NCI-H1105 treated with DMSO at 0.1 percent for 48 hours (cell line): ENCODE measurements at regions not wholly inside any gene's neighbourhood (a gene's known extent, or its start where the extent isn't known, plus 50 kb on each side); places are given as distances from the start of the nearest gene placed in this dataset.
"Not testable (repeated sequence)": the region's sequence is repeated elsewhere in the genome, so short reads cannot be mapped to it uniquely, and the experiment has no call there.

Source experiments
- DNase-seq: peaks from one replicate; lab custom pipeline; 2025; lab: John Stamatoyannopoulos, UW

GRCh38 chr14:71741241-71741640 lies 191.0 kb upstream of the RGS6 start:
- no peak for DNase-seq

- no peak for DNase-seq
Measured at GRCh38 chr14:71742485-71742884, 189.7 kb upstream of the RGS6 start.

GRCh38 chr14:71745072-71745471 lies 187.2 kb upstream of the RGS6 start:
- DNase-seq: no peak

DNA sequence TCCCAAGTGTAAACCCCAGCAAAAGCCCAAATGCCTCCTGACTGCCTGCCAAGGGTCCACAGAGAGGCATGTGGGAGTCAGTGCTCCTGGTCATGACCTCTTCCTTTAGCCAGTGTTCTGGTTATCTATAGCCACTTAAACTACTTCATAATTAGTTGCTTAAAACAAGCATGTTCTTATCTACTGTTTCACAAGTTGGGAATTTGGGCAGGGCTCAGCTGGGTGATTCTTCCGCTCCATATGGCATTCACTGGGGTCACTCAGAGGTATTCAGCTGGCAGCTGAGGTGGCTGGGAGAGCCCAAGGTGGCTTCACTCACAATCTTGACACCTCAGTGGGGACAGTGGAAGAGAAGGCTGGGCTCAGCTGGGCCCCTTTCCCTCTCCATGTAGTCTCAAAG lies 184.0 kb upstream of the RGS6 start:
- no peak for DNase-seq

DNA sequence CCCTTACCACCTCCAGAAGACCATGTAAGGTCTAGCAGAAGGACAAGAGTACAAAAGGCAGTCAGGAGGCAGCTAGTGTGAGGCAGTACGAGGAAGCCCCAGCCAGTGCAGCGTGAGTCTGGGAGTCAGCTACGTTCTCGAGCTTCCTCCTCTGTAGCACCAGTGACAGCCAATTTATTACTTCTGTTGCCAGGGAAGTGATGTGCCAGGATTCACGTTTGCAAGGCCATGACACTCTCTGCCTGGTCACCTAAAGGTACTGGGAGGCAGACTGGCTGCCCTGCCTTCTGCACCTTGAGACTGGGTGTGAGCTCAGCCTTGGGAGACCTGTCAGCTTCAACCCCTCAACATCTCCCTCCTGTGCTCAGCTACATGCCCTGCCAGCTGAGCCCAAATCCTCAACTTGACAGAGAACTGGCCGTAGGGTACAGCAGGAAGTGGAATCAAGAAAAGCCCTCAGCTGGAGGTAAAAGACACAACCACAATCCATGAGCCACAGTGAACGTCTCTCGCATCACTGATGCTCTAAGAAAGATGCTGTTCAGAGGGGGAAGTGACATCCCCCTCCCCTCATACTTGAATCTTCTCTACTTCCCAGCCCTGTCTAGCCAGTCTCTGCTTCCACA lies 182.5 kb upstream of the RGS6 start:
- no peak for DNase-seq

GRCh38 chr14:71751264-71751663 lies 181.0 kb upstream of the RGS6 start:
- DNase-seq: no peak

GRCh38 chr14:71752111-71752738 lies 180.0 kb upstream of the RGS6 start:
- DNase-seq: no peak

DNA sequence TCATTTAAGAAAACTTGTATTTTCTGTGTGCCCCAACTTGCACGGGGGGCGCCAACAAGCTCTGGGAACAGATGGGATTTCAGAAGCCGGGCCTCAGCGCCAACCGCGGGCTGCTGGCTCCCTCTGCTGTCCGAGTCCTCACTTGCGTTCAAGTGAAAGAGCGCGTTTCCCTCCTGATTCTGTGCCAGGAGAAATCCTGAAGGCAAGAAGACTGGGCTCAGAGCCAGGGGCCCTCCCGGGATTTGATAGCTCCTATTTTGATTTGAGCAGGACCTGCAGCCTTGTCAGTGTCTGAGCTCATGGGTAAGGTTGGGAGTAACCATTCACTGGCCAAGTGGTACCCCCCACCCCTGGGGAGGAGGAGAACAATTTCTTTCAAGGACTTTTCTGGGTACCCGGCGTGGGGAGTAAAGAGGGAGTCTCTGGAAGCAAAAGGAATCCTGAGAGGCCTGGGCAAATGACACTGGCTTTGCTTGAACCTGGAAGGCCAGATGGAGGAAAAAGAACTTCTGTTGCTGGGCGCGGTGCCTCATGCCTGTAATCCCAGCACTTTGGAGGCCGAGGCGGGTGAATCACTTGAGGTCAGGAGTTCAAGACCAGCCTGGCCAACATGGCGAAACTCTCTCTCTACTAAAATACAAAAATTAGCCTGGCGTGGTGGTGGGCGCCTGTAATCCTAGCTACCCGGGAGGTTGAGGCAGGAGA lies 179.0 kb upstream of the RGS6 start:
- DNase-seq: peak; percentile 97

DNA sequence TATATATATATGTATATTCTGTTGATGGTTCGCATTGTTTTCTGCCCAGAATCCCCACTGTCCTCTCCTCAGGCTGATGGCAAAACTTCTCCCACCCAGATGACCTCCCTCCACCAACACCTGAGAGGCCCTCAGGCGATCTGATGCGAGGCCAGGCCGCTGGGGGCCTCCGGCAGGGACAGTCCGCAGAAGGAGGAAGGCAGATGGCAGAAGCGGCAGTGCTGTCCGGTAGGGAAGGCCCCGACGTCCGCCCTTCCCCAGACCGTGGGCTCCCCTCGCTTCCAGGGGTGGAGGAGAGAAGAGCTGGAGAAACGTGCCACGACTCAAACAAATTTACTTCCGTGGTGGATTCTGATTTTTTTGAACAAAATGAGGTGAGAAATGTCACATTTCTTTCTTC lies 178.3 kb upstream of the RGS6 start:
- no peak for DNase-seq

DNA sequence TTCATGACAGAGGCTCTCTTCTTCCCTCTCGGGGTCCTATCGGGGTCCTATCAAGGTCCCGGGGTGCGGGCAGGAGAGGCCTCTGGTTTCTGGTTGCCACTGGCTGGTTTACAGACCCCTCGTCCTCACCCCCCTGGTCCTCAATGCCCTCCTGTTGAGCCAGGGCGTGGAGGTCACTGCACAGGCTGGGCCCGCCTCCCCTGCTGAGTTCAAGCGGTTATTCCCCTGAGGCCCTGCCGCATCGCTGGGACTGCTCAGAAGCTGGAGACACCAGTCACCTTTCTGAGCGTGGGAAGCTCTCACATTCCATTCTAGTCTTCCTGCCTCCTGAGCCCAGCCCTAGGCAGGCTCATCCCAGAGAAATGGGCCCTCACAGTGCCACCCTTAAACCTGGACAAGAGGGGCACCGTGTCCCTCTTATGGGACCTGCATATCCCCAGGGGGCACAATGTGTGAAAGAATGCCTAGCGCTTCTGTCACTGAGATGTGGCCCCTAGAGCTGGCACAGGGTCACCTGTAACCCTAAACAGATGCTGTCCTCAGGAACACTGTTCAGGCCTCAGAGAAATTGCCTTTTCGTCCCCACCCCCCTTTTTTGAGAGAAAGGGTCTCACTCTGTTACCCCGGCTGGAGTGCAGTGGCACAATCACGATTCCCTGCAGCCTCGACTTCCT lies 177.7 kb upstream of the RGS6 start:
- no peak for DNase-seq

- DNase-seq: no peak
Measured at GRCh38 chr14:71758229-71758951, 173.8 kb upstream of the RGS6 start.

DNA sequence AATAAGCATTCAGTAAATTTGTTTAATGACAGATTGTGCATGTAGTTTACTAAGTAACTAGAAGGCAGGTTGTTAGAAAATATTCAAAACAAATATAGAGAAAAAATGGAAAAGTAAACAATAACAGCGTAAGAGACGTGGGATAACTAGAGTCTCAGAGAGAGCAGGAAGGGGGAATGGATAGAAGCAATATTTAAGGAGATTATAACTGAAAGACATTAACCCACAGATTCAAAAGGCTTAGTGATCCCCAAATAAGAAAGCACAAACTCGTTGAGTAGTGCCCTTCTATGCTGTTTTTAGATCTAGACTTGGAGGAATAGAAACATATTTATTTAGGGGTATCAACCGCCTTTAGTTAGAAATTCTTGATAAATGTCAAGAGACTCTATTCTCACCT lies 169.7 kb upstream of the RGS6 start:
- DNase-seq: no peak

DNA sequence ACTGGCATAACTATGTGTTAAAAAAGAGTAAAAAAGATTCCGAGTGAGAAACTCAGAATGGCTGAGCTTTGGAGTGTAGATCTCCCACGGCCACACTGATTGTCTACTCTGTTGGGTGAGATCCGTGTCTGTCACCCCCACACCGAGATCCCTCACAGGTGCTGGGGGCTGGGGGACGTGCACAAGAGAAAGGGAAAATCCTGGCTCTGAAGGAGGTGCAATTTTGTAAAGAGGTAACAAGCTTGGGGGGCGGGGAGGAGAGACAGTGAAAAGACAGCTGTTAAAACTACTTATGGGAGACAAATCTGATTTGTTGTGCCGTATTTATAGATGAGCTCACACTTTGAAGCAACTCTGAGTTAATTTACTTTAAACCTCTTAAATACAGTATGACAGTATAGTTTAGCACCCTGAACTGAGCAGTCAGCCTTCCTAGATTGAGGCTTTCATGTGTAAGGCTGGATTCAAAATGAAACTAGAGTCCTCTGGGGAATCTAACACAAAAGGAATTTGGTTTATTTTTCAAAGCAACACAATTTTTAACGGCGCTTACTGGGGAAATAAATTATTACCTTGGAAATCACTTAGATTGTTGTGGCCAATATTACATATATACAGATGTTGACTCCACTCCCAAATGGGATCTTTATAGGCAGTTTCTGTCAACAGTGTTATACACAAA lies 167.4 kb upstream of the RGS6 start:
- no peak for DNase-seq

DNA sequence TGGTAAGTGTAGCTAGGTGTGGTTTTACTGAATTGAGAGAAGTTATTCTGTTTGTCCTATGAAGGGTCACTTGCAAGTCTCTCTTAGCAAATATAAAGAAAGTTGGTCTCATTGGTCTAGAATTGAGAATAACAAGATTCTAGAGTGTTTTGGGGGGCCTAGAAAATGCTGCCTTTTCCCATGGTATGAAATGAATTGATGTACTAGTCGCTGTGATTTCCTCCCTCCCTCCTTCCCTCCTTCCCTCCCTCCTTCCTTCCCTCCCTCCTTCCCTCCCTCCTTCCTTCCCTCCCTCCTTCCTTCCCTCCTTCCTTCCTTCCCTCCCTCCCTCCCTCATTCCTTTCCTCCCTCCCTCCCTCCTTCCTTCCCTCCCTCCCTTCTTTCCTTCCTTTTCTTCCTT lies 166.7 kb upstream of the RGS6 start:
- no peak for DNase-seq

GRCh38 chr14:71770431-71770830 lies 161.8 kb upstream of the RGS6 start:
- DNase-seq: no peak

DNA sequence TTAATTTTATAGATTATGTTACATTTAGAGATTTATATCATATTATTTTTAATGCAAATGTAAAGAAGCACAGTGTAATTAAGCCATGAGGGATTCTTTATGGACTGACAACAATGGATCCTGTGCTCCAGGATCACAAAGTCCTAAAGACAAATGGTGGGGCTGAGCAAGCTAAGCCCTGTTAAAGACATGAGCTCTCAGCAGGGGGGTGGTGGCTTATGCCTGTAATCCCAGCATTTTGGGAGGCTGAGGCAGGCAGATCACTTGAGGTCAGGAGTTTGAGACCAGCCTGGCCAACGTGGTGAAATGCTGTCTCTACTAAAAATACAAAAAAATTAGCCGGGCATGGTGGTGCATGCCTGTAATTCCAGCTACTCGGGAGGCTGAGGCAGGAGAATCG lies 160.8 kb upstream of the RGS6 start:
- DNase-seq: not testable (repeated sequence)

DNA sequence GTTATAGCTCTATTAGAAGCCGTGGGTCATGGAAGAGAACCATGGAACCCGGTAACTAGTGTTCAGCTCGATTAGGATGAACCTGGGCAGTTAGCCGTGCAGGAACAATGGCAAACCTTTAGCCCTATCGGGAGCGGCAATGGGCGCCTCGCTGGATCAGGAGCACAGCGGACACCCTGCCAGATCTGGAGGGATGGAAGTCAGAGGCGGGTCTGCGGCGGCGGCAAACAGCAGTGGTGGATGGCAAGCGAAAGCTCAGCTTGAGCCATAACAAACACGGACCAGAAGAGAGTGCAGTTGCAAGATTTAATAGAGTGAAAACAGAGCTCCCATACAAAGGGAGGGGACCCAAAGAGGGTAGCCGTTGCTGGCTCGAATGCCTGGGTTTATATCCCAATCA lies 160.2 kb upstream of the RGS6 start:
- not testable (repeated sequence) for DNase-seq

DNA sequence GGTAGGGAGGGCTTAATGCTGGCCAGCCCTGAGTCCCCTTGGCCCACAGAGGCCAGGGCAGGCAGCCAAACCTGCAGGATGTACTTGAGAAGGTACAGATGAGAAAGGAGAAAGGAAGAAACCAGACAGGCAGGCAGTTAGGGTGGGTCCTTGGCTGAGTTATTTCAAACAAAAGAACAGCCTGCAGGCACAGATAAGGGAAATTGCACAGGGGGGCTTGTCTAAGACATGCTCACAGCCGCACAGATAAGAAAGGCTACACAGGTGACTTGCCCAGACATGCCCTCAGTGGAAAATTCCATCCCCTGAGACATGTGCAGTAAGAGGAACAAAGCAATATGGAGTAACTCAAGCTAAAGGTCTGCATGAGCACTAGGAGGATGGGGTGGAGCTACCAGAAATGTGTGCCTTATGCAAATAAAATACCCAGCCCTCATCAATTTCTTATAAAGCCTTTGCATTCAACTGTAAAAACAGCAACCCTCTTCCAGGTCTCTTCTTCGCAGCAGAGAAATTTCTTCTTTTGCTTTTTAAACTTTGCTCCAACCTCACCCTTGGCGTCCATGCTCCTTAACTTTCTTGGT lies 158.2 kb upstream of the RGS6 start:
- no peak for DNase-seq

DNA sequence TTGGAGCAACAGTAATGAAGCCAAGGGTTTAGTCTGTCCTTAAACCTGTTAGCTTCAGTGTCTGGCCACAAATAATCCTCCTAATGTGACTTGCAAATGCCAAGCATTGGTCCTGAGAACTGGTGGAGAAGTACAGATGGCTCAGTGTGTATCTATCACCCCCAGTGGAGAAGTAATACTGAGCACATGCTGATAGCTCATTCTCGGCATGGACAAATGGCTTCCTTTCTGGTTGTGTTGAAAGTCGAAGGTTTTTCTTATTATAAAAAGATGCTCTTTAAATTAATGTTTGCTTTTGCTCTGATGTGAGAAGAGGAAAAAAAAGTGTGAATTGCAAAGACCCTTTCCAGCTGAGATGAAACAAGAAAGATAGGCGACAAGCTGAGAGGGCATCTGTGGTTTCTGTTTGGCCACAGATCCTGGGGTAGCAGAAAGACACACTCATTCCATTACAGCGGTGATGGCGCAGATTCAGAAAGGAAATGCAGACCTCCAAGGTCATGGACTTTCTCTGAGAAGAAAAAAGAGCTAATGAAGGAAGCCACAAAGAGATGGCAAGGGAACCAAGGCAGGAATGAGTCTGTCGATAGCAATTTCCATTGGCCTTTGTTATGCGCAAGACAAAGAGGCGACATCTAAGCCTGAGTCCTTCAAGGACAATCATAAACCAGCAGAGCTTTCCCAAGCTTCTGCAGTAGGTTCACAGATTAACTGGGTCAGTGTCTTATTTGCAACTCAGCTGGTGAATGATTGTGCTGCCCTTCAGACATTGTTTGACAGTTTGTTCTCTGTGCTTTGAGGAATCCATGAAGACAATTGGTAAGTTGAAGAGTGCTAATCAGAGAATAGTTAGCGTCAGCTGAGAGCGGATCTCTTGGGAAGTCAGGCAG lies 155.5 kb upstream of the RGS6 start:
- DNase-seq: no peak

DNA sequence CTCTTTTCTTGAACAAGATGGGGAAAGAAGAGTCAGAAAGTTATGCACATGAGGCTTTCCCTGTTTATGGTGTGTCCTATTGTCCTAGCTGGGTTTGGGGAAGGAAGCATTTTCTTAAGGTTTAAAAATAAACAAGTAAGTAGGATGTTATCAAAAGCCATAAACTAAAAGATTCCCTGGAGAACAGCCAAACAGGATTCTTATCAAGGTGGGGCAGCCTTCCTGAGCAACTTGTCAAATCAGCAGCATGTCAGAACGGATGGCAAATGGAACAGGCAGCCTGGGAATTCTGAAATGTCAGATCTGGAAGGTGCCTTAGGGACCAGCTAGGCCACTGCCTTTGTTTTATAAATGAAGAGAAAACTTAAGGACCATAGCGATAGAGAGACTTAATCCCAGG lies 152.2 kb upstream of the RGS6 start:
- DNase-seq: no peak
